IMR-90 (cell line): ENCODE measurements at regions not wholly inside any gene's neighbourhood (a gene's known extent, or its start where the extent isn't known, plus 50 kb on each side); places are given as distances from the start of the nearest gene placed in this dataset.

Experiments used
- ATAC-seq: fragments of 200-7000 bp; cut with Tn5 transposase; 2 replicates; pipeline ENCODE4 v1.9.1; 2020; ENCODE audit warnings: low read depth, mild to moderate bottlenecking, moderate library complexity
- BruUV-seq: library from RNA; stranded (reverse); fragments of 400-500 nt; replicated peaks from 2 replicates; lab custom pipeline; 2021; lab: Mats Ljungman, UMichigan
- CTCF ChIA-PET: fragments of 300-600 bp; formaldehyde crosslinking; extraction: SDS; loops from one replicate; lab custom pipeline; 2021; ENCODE audit warnings: antibody characterized with exemption; lab: Yijun Ruan, JAX
- POLR2A ChIA-PET: fragments of 300-600 bp; sonication (Branson Sonifier 250); formaldehyde crosslinking; loops from one replicate; lab custom pipeline; 2022; ENCODE audit warnings: antibody characterized with exemption; ENCODE audit not compliant: unreplicated experiment; lab: Charles Lee
- DNase-seq: peaks from one replicate; pipeline ENCODE4 v3.0.0; 2013
- H2AFZ ChIP-seq: replicated peaks from 2 replicates; pipeline ENCODE3; 2013; ENCODE audit warnings: low read length, mild to moderate bottlenecking; ENCODE audit not compliant: poor library complexity
- H2AK5ac ChIP-seq: 2 replicates; pipeline ENCODE4 v1.6.1; 2013; ENCODE audit warnings: low read depth, low read length, inconsistent platforms
- H2AK9ac ChIP-seq: replicated peaks from 2 replicates; pipeline ENCODE3; 2013; ENCODE audit warnings: mild to moderate bottlenecking, low read depth, low read length, moderate library complexity; ENCODE audit not compliant: poor library complexity
- H2BK120ac ChIP-seq: 2 replicates; pipeline ENCODE4 v1.6.1; 2013; ENCODE audit warnings: low read depth, low read length, inconsistent platforms
- H2BK15ac ChIP-seq: 3 replicates; pipeline ENCODE4 v1.6.1; 2013; ENCODE audit warnings: low read depth, low read length, inconsistent platforms
- H2BK20ac ChIP-seq: 2 replicates; pipeline ENCODE4 v1.6.1; 2013; ENCODE audit warnings: low read depth, mild to moderate bottlenecking, inconsistent platforms, low read length, moderate library complexity
- H2BK5ac ChIP-seq: 2 replicates; pipeline ENCODE4 v1.6.1; 2013; ENCODE audit warnings: mild to moderate bottlenecking, low read depth, low read length, inconsistent platforms; ENCODE audit not compliant: poor library complexity, severe bottlenecking
- H3K14ac ChIP-seq: replicated peaks from 2 replicates; pipeline ENCODE4 v1.6.1; 2013; ENCODE audit warnings: low read depth, low read length, inconsistent platforms
- H3K18ac ChIP-seq: 2 replicates; pipeline ENCODE4 v1.6.1; 2013; ENCODE audit warnings: low read depth, low read length, control low read depth
- H3K23ac ChIP-seq: 2 replicates; pipeline ENCODE4 v1.6.1; 2013; ENCODE audit warnings: low read depth, low read length, inconsistent platforms
- H3K27ac ChIP-seq: 2 replicates; pipeline ENCODE4 v1.5.1; 2013; ENCODE audit warnings: mild to moderate bottlenecking, control low read depth, low read length; ENCODE audit not compliant: insufficient read depth
- H3K27me3 ChIP-seq: 2 replicates; pipeline ENCODE4 v1.6.1; 2013; ENCODE audit warnings: low read length; ENCODE audit not compliant: control insufficient read depth, insufficient read depth
- H3K36me3 ChIP-seq: 2 replicates; pipeline ENCODE4 v1.6.1; 2013; ENCODE audit warnings: low read length, mixed read lengths; ENCODE audit not compliant: control insufficient read depth, insufficient read depth
- H3K4ac ChIP-seq: 2 replicates; pipeline ENCODE4 v1.6.1; 2013; ENCODE audit warnings: low read depth, low read length, inconsistent platforms
- H3K4me1 ChIP-seq: 2 replicates; pipeline ENCODE4 v1.6.1; 2013; ENCODE audit warnings: low read length, mixed read lengths; ENCODE audit not compliant: control insufficient read depth, insufficient read depth
- H3K4me2 ChIP-seq: 2 replicates; pipeline ENCODE4 v1.6.1; 2013; ENCODE audit warnings: low read depth, mild to moderate bottlenecking, control low read depth, low read length, moderate library complexity
- H3K4me3 ChIP-seq: 2 replicates; pipeline ENCODE4 v1.5.1; 2013; ENCODE audit warnings: low read depth, mild to moderate bottlenecking, control low read depth, low read length, moderate library complexity; ENCODE audit not compliant: insufficient read depth
- H3K56ac ChIP-seq: 2 replicates; pipeline ENCODE4 v1.6.1; 2013; ENCODE audit warnings: low read length, inconsistent platforms; ENCODE audit not compliant: insufficient read depth; ENCODE audit errors: extremely low read depth
- H3K79me1 ChIP-seq, 2 experiments: 2 replicates each; pipeline ENCODE4 v1.6.1; 2013; ENCODE audit warnings: low read length in 2 of 2, inconsistent platforms in 1 of 2, low read depth in 1 of 2
- H3K9ac ChIP-seq: 2 replicates; pipeline ENCODE4 v1.6.1; 2013; ENCODE audit warnings: low read depth, low read length, control low read depth
- H3K9me1 ChIP-seq: 2 replicates; pipeline ENCODE4 v1.6.1; 2013; ENCODE audit warnings: low read length, inconsistent platforms; ENCODE audit not compliant: insufficient read depth
- H3K9me3 ChIP-seq: 2 replicates; pipeline ENCODE4 v1.6.1; 2013; ENCODE audit warnings: low read length; ENCODE audit not compliant: control insufficient read depth, insufficient read depth
- H4K20me1 ChIP-seq: 2 replicates; pipeline ENCODE4 v1.6.1; 2013; ENCODE audit warnings: low read length, inconsistent platforms; ENCODE audit not compliant: insufficient read depth
- H4K5ac ChIP-seq: 2 replicates; pipeline ENCODE4 v1.6.1; 2013; ENCODE audit warnings: mild to moderate bottlenecking, low read depth, low read length, control low read depth
- H4K8ac ChIP-seq, 2 experiments: 2 replicates each; pipeline ENCODE4 v1.6.1; 2013; ENCODE audit warnings: low read depth in 2 of 2, low read length in 2 of 2, control low read depth in 1 of 2, inconsistent platforms in 1 of 2
- H4K91ac ChIP-seq: 2 replicates; pipeline ENCODE4 v1.6.1; 2013; ENCODE audit warnings: low read depth, low read length, inconsistent platforms; ENCODE audit not compliant: insufficient read depth
- BHLHE40 ChIP-seq: fragments of 150-350 bp; IDR thresholded peaks from 2 replicates; pipeline ENCODE4 v1.6.1; 2016; ENCODE audit warnings: mild to moderate bottlenecking, low read depth, low read length
- CEBPB ChIP-seq: IDR thresholded peaks from 2 replicates; pipeline ENCODE4 v1.6.1; 2012; ENCODE audit warnings: low read depth, low read length, improper control_type of control experiment
- CHD1 ChIP-seq: IDR thresholded peaks from 2 replicates; pipeline ENCODE4 v1.6.1; 2012; ENCODE audit warnings: low read depth, low read length, improper control_type of control experiment
- CTCF ChIP-seq: conservative IDR thresholded peaks from 2 replicates; pipeline ENCODE4 v1.5.1; 2012; ENCODE audit warnings: mild to moderate bottlenecking, low read depth, low read length, improper control_type of control experiment
- ELK1 ChIP-seq: fragments of 150-350 bp; IDR thresholded peaks from 2 replicates; pipeline ENCODE4 v1.6.1; 2016; ENCODE audit warnings: low read depth, mild to moderate bottlenecking, low read length, moderate library complexity, borderline replicate concordance
- FOS ChIP-seq: fragments of 150-350 bp; IDR thresholded peaks from 2 replicates; pipeline ENCODE4 v1.6.1; 2016; ENCODE audit warnings: low read depth, low read length
- MAFK ChIP-seq: IDR thresholded peaks from 2 replicates; pipeline ENCODE4 v1.6.1; 2012; ENCODE audit warnings: low read depth, low read length, improper control_type of control experiment
- MAZ ChIP-seq: IDR thresholded peaks from 2 replicates; pipeline ENCODE4 v1.6.1; 2012; ENCODE audit warnings: low read depth, mild to moderate bottlenecking, low read length, improper control_type of control experiment, moderate library complexity, borderline replicate concordance
- MXI1 ChIP-seq: IDR thresholded peaks from 2 replicates; pipeline ENCODE4 v1.6.1; 2012; ENCODE audit warnings: low read depth, mild to moderate bottlenecking, low read length, moderate library complexity, borderline replicate concordance
- NFE2L2 ChIP-seq: fragments of 150-350 bp; IDR thresholded peaks from 2 replicates; pipeline ENCODE4 v1.6.1; 2016; ENCODE audit warnings: low read depth, mild to moderate bottlenecking, low read length
- POLR2A ChIP-seq: IDR thresholded peaks from 2 replicates; pipeline ENCODE4 v1.6.1; 2012; ENCODE audit warnings: mild to moderate bottlenecking, low read depth, low read length
- RAD21 ChIP-seq: IDR thresholded peaks from 2 replicates; pipeline ENCODE4 v1.6.1; 2012; ENCODE audit warnings: low read length, improper control_type of control experiment
- RCOR1 ChIP-seq: IDR thresholded peaks from 2 replicates; pipeline ENCODE4 v1.6.1; 2012; ENCODE audit warnings: mild to moderate bottlenecking, low read length, improper control_type of control experiment; ENCODE audit not compliant: insufficient replicate concordance
- RFX5 ChIP-seq: IDR thresholded peaks from 2 replicates; pipeline ENCODE4 v1.8.0; 2012; ENCODE audit warnings: low read depth, mild to moderate bottlenecking, low read length, moderate library complexity
- SMC3 ChIP-seq: fragments of 150-350 bp; IDR thresholded peaks from 2 replicates; pipeline ENCODE4 v1.6.1; 2016; ENCODE audit warnings: low read depth, mild to moderate bottlenecking, antibody characterized with exemption, low read length, moderate library complexity
- WGBS, 2 experiments: methylation state at CpG; one replicate each; pipeline versions ENCODE4 v1.1.5 to v1.1.7; 2013; ENCODE audit warnings: missing lambda C conversion rate in 2 of 2; ENCODE audit not compliant: insufficient read length in 1 of 2; ENCODE audit errors: extremely low coverage in 2 of 2; 5-methylcytosine and 5-hydroxymethylcytosine counted together
- dilution Hi-C: fragments of 300-500 bp; cut with HindIII; formaldehyde crosslinking; loops from one replicate; pipeline ENCODE4 v1.14.3; 2018; ENCODE audit warnings: low sequenced_read_pairs; ENCODE audit not compliant: unreplicated experiment
- in situ Hi-C: fragments of 300-500 bp; cut with MboI; formaldehyde crosslinking; loops from 3 replicates; pipeline ENCODE4 v1.14.3; 2019; ENCODE audit warnings: low sequenced_read_pairs, inconsistent platforms, mixed read lengths
- intact Hi-C: fragments of 100-400 bp; cut with micrococcal nuclease; formaldehyde crosslinking; loops from 2 replicates; pipeline ENCODE4 v1.10.0; 2022
- TF ChIP-seq, protein P1 (sequence below): fragments of 150-350 bp; IDR thresholded peaks from 2 replicates; pipeline ENCODE4 v1.6.1; 2017; ENCODE audit warnings: mild to moderate bottlenecking, antibody characterized with exemption, low read length, low read depth

DNA sequence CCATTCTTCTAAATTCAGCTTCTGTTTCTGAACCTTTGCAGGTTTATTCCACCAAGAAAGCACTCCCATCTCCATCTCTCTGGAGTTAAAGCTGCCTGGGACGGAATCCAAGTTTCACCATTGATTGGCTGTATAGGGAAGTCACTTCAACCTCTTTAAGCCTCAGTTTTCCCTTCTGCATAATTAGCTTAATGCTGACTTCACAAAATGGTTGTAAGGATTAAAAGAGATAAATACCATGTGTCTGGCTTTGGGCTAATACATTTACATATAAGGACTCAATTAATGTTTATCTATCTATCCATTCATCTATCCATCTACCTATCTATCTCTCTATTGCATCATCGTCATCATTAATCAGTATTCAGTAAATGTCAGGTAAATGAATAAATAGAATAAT lies 629.6 kb upstream of the MGMT start:
- H4K91ac ChIP-seq, result no peak overlapping the region
- no peaks in the 10 kb centered on the region for H3K79me1 ChIP-seq
- H3K14ac ChIP-seq, result no peak overlapping the region
- intact Hi-C loops, result no loop called here
- H3K27ac ChIP-seq, result no peak overlapping the region
- no peak overlapping the region for H2BK120ac ChIP-seq
- POLR2A ChIA-PET, result no interaction called here
- in situ Hi-C loops, result no loop called here
- H3K23ac ChIP-seq, result no peak overlapping the region
- H4K8ac ChIP-seq, result no peak overlapping the region
- CTCF ChIA-PET, result no interaction called here
- TF ChIP-seq MAFK, result no peak
- no peak for TF ChIP-seq POLR2A
- TF ChIP-seq RCOR1, result no peak
- TF ChIP-seq SMC3, result no peak
- TF ChIP-seq CTCF, result no peak
- TF ChIP-seq BHLHE40, result no peak
- no peak for TF ChIP-seq CHD1
- TF ChIP-seq FOS, result no peak
- TF ChIP-seq, protein P1, sequence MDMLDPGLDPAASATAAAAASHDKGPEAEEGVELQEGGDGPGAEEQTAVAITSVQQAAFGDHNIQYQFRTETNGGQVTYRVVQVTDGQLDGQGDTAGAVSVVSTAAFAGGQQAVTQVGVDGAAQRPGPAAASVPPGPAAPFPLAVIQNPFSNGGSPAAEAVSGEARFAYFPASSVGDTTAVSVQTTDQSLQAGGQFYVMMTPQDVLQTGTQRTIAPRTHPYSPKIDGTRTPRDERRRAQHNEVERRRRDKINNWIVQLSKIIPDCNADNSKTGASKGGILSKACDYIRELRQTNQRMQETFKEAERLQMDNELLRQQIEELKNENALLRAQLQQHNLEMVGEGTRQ, result no peak
- no peak for TF ChIP-seq NFE2L2
- no peak for TF ChIP-seq RFX5
- TF ChIP-seq CEBPB, result no peak
- TF ChIP-seq MXI1, result no peak
- TF ChIP-seq RAD21, result no peak
- no peak for TF ChIP-seq MAZ
- TF ChIP-seq ELK1, result no peak
- no peak overlapping the region for H3K4ac ChIP-seq
- H3K4me2 ChIP-seq, result no peak overlapping the region
- no peak overlapping the region for H2AK5ac ChIP-seq
- H2BK15ac ChIP-seq, result no peak overlapping the region
- H3K4me1 ChIP-seq, result no peaks in the 10 kb centered on the region
- dilution Hi-C loops, result no loop called here
- no CpG with 5 or more reads among the region's 2 CpGs for WGBS, 2 experiments
- H3K4me3 ChIP-seq, result no peak overlapping the region
- no peak overlapping the region for H3K56ac ChIP-seq
- H4K20me1 ChIP-seq, result no peaks in the 10 kb centered on the region
- no TSS peak for BruUV-seq
- no peak overlapping the region for H2AFZ ChIP-seq
- no peaks in the 10 kb centered on the region for H3K36me3 ChIP-seq
- H3K18ac ChIP-seq, result no peak overlapping the region
- H2AK9ac ChIP-seq, result no peak overlapping the region
- H3K9ac ChIP-seq, result no peak overlapping the region
- ATAC-seq, result no peak
- no peaks in the 10 kb centered on the region for H3K9me1 ChIP-seq
- no peak for DNase-seq
- H4K5ac ChIP-seq, result no peak overlapping the region
- no peak overlapping the region for H2BK5ac ChIP-seq
- no peaks in the 10 kb centered on the region for H3K27me3 ChIP-seq
- no peak overlapping the region for H2BK20ac ChIP-seq
- H3K9me3 ChIP-seq, result peaks cover 32% of the 10 kb centered on the region
